ENCODE measurements at regions not wholly inside any gene's neighbourhood (a gene's known extent, or its start where the extent isn't known, plus 50 kb on each side); places are given as distances from the start of the nearest gene placed in this dataset.

GRCh38 chr6:156279261-156279969 lies 497.8 kb upstream of the ARID1B start:
- peaks cover 28% of the 10 kb centered on the region for H3K4me1 ChIP-seq
- no peaks in the 10 kb centered on the region for H3K27me3 ChIP-seq
- H3K36me3 ChIP-seq = no peaks in the 10 kb centered on the region
- peak; percentile 69 for DNase-seq
- H3K4me3 ChIP-seq (ENCODE audit: low read depth, low read length) = peak overlapping the region; percentile 21
- no peaks in the 10 kb centered on the region for H3K9me3 ChIP-seq
- TF ChIP-seq CTCF (IDR thresholded peaks at IDR 0.05; ENCODE audit: low read depth, low read length) = no peak

GRCh38 chr6:156273065-156273711 lies 504.0 kb upstream of the ARID1B start:
- no peaks in the 10 kb centered on the region for H3K36me3 ChIP-seq
- H3K9me3 ChIP-seq = no peaks in the 10 kb centered on the region
- TF ChIP-seq CTCF (IDR thresholded peaks at IDR 0.05; ENCODE audit: low read depth, low read length) = no peak
- DNase-seq = no peak
- H3K4me3 ChIP-seq (ENCODE audit: low read depth, low read length) = no peak overlapping the region
- peaks cover 5% of the 10 kb centered on the region for H3K4me1 ChIP-seq
- H3K27me3 ChIP-seq = no peaks in the 10 kb centered on the region

GRCh38 chr6:156269751-156270369 lies 507.3 kb upstream of the ARID1B start:
- Histone ChIP-seq H3K27me3 (no peaks in the 10 kb centered on the region), H3K4me3 (ENCODE audit: low read depth, low read length) (no peak overlapping the region), H3K36me3 (no peaks in the 10 kb centered on the region), H3K4me1 (peaks cover 10% of the 10 kb centered on the region), H3K9me3 (no peaks in the 10 kb centered on the region; the same call in 1 of the 2 replicates)
- no peak for TF ChIP-seq CTCF (IDR thresholded peaks at IDR 0.05; ENCODE audit: low read depth, low read length)
- no peak for DNase-seq

- no peak overlapping the region for H3K4me3 ChIP-seq (ENCODE audit: low read depth, low read length)
- no peaks in the 10 kb centered on the region for H3K36me3 ChIP-seq
- H3K4me1 ChIP-seq = peaks cover 5% of the 10 kb centered on the region
- DNase-seq = no peak
- no peaks in the 10 kb centered on the region for H3K27me3 ChIP-seq
- no peaks in the 10 kb centered on the region; the same call in 1 of the 2 replicates for H3K9me3 ChIP-seq
- TF ChIP-seq CTCF (IDR thresholded peaks at IDR 0.05; ENCODE audit: low read depth, low read length) = no peak
Measured at GRCh38 chr6:156268849-156269248, 508.3 kb upstream of the ARID1B start.

- Histone ChIP-seq H3K9me3 (no peaks in the 10 kb centered on the region; the same call in 1 of the 2 replicates), H3K27me3 (no peaks in the 10 kb centered on the region), H3K4me3 (ENCODE audit: low read depth, low read length) (no peak overlapping the region), H3K4me1 (peaks cover 10% of the 10 kb centered on the region), H3K36me3 (no peaks in the 10 kb centered on the region)
- peak; percentile 35 for DNase-seq
- TF ChIP-seq CTCF (IDR thresholded peaks at IDR 0.05; ENCODE audit: low read depth, low read length) = no peak
Measured at GRCh38 chr6:156262014-156262413, 515.2 kb upstream of the ARID1B start.

GRCh38 chr6:156260815-156261214 lies 516.4 kb upstream of the ARID1B start:
- H3K27me3 ChIP-seq = no peaks in the 10 kb centered on the region
- H3K9me3 ChIP-seq = no peaks in the 10 kb centered on the region
- DNase-seq = no peak
- H3K4me1 ChIP-seq = peaks cover 10% of the 10 kb centered on the region
- H3K4me3 ChIP-seq (ENCODE audit: low read depth, low read length) = no peak overlapping the region
- no peaks in the 10 kb centered on the region for H3K36me3 ChIP-seq
- no peak for TF ChIP-seq CTCF (IDR thresholded peaks at IDR 0.05; ENCODE audit: low read depth, low read length)

Data from BE2C (cell line).